Fibroblast of lung (primary cell): ENCODE measurements at regions not wholly inside any gene's neighbourhood (a gene's known extent, or its start where the extent isn't known, plus 50 kb on each side); places are given as distances from the start of the nearest gene placed in this dataset.

Source experiments
- DNase-seq, 2 donors: peaks; one replicate each; pipeline versions ENCODE4 v3.0.0 to v3.0.0-alpha.2; 2010; ENCODE audit warnings: low read depth in 2 of 2
- H2AFZ ChIP-seq: 2 replicates; pipeline ENCODE4 v1.5.1; 2012; ENCODE audit warnings: low read length, control low read depth, inconsistent platforms
- H3K27ac ChIP-seq: 2 replicates; pipeline ENCODE4 v1.5.1; 2011; ENCODE audit warnings: low read length, control low read depth; ENCODE audit not compliant: insufficient read depth
- H3K27me3 ChIP-seq: 2 replicates; pipeline ENCODE4 v1.5.1; 2011; ENCODE audit warnings: mild to moderate bottlenecking, low read length; ENCODE audit not compliant: control insufficient read depth, insufficient read depth
- H3K36me3 ChIP-seq: 2 replicates; pipeline ENCODE4 v1.5.1; 2011; ENCODE audit warnings: low read length; ENCODE audit not compliant: control insufficient read depth, insufficient read depth
- H3K4me1 ChIP-seq: 2 replicates; pipeline ENCODE4 v1.5.1; 2011; ENCODE audit warnings: low read length; ENCODE audit not compliant: control insufficient read depth, insufficient read depth; ENCODE audit errors: extremely low read depth
- H3K4me2 ChIP-seq: 2 replicates; pipeline ENCODE4 v1.5.1; 2011; ENCODE audit warnings: low read length, control low read depth; ENCODE audit not compliant: insufficient read depth; ENCODE audit errors: extremely low read depth
- H3K4me3 ChIP-seq, 4 experiments: fragments of 200-600 bp in 1 of 4; sonication (generic) in 1 of 4; replicated peaks in 1 of 4; 2 replicates each; pipeline ENCODE4 v1.5.1; 2011 to 2016; ENCODE audit warnings: low read length in 4 of 4, low read depth in 3 of 4, mild to moderate bottlenecking in 3 of 4, control low read depth in 2 of 4, inconsistent platforms in 1 of 4, mixed read lengths in 1 of 4; ENCODE audit not compliant: insufficient read depth in 1 of 4; ENCODE audit errors: control extremely low read depth in 1 of 4
- H3K79me2 ChIP-seq: 2 replicates; pipeline ENCODE4 v1.5.1; 2012; ENCODE audit warnings: mild to moderate bottlenecking, low read length, inconsistent platforms; ENCODE audit not compliant: control insufficient read depth, insufficient read depth
- H3K9ac ChIP-seq: 2 replicates; pipeline ENCODE4 v1.5.1; 2011; ENCODE audit warnings: mild to moderate bottlenecking, low read length, control low read depth; ENCODE audit not compliant: insufficient read depth
- H3K9me3 ChIP-seq: 2 replicates; pipeline ENCODE4 v1.5.1; 2012; ENCODE audit warnings: low read depth, low read length; ENCODE audit not compliant: control insufficient read depth, insufficient read depth
- H4K20me1 ChIP-seq: 2 replicates; pipeline ENCODE4 v1.5.1; 2011; ENCODE audit warnings: low read length; ENCODE audit not compliant: control insufficient read depth, insufficient read depth; ENCODE audit errors: extremely low read depth
- EZH2 ChIP-seq: IDR thresholded peaks from 2 replicates; pipeline ENCODE4 v1.5.1; 2012; ENCODE audit warnings: low read length, control low read depth, mild to moderate bottlenecking; ENCODE audit errors: missing control alignments
- TF ChIP-seq, protein P1 (sequence below), 2 donors: IDR thresholded peaks in 1 of 2; conservative IDR thresholded peaks in 1 of 2; 1 replicate in 1 of 2; 2 replicates in 1 of 2; pipeline ENCODE4 v1.5.1; 2011 to 2012; ENCODE audit warnings: low read length in 2 of 2, control low read depth in 1 of 2, inconsistent platforms in 1 of 2, low read depth in 1 of 2, mild to moderate bottlenecking in 1 of 2

GRCh38 chr1:106705971-106706370 lies 350.5 kb upstream of the PRMT6 start:
- Histone ChIP-seq H2AFZ (no peak overlapping the region), H4K20me1 (no peaks in the 10 kb centered on the region), H3K4me3 (no peak overlapping the region), H3K9ac (no peak overlapping the region), H3K27ac (no peak overlapping the region), H3K4me1 (no peaks in the 10 kb centered on the region), H3K9me3 (no peaks in the 10 kb centered on the region), H3K79me2 (no peaks in the 10 kb centered on the region), H3K36me3 (no peaks in the 10 kb centered on the region), H3K27me3 (no peaks in the 10 kb centered on the region), H3K4me2 (no peak overlapping the region)
- TF ChIP-seq, protein P1, sequence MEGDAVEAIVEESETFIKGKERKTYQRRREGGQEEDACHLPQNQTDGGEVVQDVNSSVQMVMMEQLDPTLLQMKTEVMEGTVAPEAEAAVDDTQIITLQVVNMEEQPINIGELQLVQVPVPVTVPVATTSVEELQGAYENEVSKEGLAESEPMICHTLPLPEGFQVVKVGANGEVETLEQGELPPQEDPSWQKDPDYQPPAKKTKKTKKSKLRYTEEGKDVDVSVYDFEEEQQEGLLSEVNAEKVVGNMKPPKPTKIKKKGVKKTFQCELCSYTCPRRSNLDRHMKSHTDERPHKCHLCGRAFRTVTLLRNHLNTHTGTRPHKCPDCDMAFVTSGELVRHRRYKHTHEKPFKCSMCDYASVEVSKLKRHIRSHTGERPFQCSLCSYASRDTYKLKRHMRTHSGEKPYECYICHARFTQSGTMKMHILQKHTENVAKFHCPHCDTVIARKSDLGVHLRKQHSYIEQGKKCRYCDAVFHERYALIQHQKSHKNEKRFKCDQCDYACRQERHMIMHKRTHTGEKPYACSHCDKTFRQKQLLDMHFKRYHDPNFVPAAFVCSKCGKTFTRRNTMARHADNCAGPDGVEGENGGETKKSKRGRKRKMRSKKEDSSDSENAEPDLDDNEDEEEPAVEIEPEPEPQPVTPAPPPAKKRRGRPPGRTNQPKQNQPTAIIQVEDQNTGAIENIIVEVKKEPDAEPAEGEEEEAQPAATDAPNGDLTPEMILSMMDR (conservative IDR thresholded peaks at IDR 0.05 in 1 of 2, IDR thresholded peaks at IDR 0.05 in 1 of 2; ENCODE audit: low read depth in 1 of 2, low read length in 2 of 2), result no peak
- TF ChIP-seq EZH2, result no peak
- no peak for DNase-seq

DNA sequence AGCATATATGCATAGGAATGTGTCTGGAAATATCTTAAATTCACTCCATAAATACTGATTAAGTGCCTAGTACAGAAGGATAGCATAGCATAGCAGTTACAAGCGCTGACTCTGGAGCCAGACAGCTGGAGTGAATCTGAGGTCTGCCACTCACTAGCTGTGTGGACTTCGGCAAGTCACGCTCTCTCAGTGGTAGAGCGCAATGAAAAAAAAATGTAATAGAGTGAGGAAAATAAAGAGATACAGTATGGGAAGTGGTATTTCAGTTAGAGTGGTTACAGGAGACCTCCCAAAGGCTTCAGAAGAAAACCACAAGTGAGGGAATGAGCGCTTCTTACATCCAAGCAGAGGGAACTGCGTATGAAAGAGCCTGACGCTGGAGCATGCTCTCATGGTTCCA lies 338.9 kb upstream of the PRMT6 start:
- Histone ChIP-seq H4K20me1 (no peaks in the 10 kb centered on the region), H3K36me3 (no peaks in the 10 kb centered on the region), H3K4me3 (peak overlapping the region in 1 of 4 experiments; percentile 35), H3K27me3 (no peaks in the 10 kb centered on the region), H3K9ac (no peak overlapping the region), H3K4me1 (no peaks in the 10 kb centered on the region), H3K4me2 (no peak overlapping the region), H3K9me3 (no peaks in the 10 kb centered on the region), H2AFZ (no peak overlapping the region), H3K27ac (no peak overlapping the region), H3K79me2 (no peaks in the 10 kb centered on the region)
- TF ChIP-seq, protein P1 (conservative IDR thresholded peaks at IDR 0.05 in 1 of 2, IDR thresholded peaks at IDR 0.05 in 1 of 2; ENCODE audit: low read depth in 1 of 2, low read length in 2 of 2), result no peak
- TF ChIP-seq EZH2, result no peak
- peak in 1 of 2 donors; percentile 63 for DNase-seq

- Histone ChIP-seq H3K36me3 (no peaks in the 10 kb centered on the region), H3K4me2 (no peak overlapping the region), H4K20me1 (no peaks in the 10 kb centered on the region), H3K27ac (no peak overlapping the region), H3K9ac (no peak overlapping the region), H3K79me2 (no peaks in the 10 kb centered on the region), H3K4me3 (peak overlapping the region in 1 of 4 experiments; percentile 34), H3K9me3 (no peaks in the 10 kb centered on the region), H3K4me1 (no peaks in the 10 kb centered on the region), H3K27me3 (no peaks in the 10 kb centered on the region), H2AFZ (no peak overlapping the region)
- TF ChIP-seq, protein P1 (conservative IDR thresholded peaks at IDR 0.05 in 1 of 2, IDR thresholded peaks at IDR 0.05 in 1 of 2; ENCODE audit: low read depth in 1 of 2, low read length in 2 of 2), result no peak
- no peak for TF ChIP-seq EZH2
- DNase-seq, result peak in 1 of 2 donors; percentile 8
These were observed 334.7 kb upstream of the PRMT6 start for GRCh38 chr1:106721790-106722189.
